CD4-positive, CD25-positive, alpha-beta regulatory T cell (primary cell): ENCODE measurements at regions not wholly inside any gene's neighbourhood (a gene's known extent, or its start where the extent isn't known, plus 50 kb on each side); places are given as distances from the start of the nearest gene placed in this dataset.

Experiments
- ATAC-seq, 2 donors: fragments of 150-1000 bp; cut with Tn5 transposase; one replicate each; pipeline ENCODE4 v1.10.0; 2021; ENCODE audit warnings: low read depth in 2 of 2, moderate number of reproducible peaks in 2 of 2, moderate library complexity in 1 of 2
- DNase-seq, 3 donors: peaks; one replicate each; pipeline versions ENCODE4 v3.0.0 to v3.0.0-alpha.2; 2012 to 2022; ENCODE audit warnings: mixed read lengths in 1 of 3
- H3K27ac ChIP-seq: one replicate; pipeline ENCODE4 v1.7.0; 2013; ENCODE audit warnings: mild to moderate bottlenecking, low read length; ENCODE audit not compliant: insufficient read depth, poor library complexity, severe bottlenecking
- H3K27me3 ChIP-seq: one replicate; pipeline ENCODE4 v1.7.0; 2013; ENCODE audit warnings: low read length; ENCODE audit not compliant: control insufficient read depth, insufficient read depth
- H3K36me3 ChIP-seq: one replicate; pipeline ENCODE4 v1.7.0; 2013; ENCODE audit warnings: mild to moderate bottlenecking, low read length, moderate library complexity; ENCODE audit not compliant: control insufficient read depth, insufficient read depth
- H3K4me1 ChIP-seq: 2 replicates; pipeline ENCODE4 v1.7.0; 2013; ENCODE audit warnings: mild to moderate bottlenecking, low read length; ENCODE audit not compliant: insufficient read depth, control insufficient read depth, poor library complexity, severe bottlenecking
- H3K4me3 ChIP-seq: one replicate; pipeline ENCODE4 v1.7.0; 2013; ENCODE audit warnings: low read depth, mild to moderate bottlenecking, low read length, moderate library complexity
- H3K9me3 ChIP-seq, 2 experiments: 1 replicate in 1 of 2; 2 replicates in 1 of 2; pipeline ENCODE4 v1.7.0; 2013; ENCODE audit warnings: low read length in 2 of 2, mild to moderate bottlenecking in 1 of 2, moderate library complexity in 1 of 2; ENCODE audit not compliant: control insufficient read depth in 2 of 2
- H3K27ac Mint-ChIP-seq, 3 donors: one replicate each; pipeline ENCODE4 v1.8.0; 2020 to 2022; ENCODE audit warnings: mild to moderate bottlenecking in 3 of 3, mixed read lengths in 3 of 3, moderate library complexity in 2 of 3
- H3K27me3 Mint-ChIP-seq: one replicate; pipeline ENCODE4 v1.8.0; 2022; ENCODE audit warnings: mild to moderate bottlenecking, mixed read lengths
- H3K36me3 Mint-ChIP-seq: one replicate; pipeline ENCODE4 v1.8.0; 2020; ENCODE audit warnings: mixed read lengths
- H3K4me1 Mint-ChIP-seq, 4 donors: one replicate each; pipeline ENCODE4 v1.8.0; 2020 to 2022; ENCODE audit warnings: mixed read lengths in 4 of 4, mild to moderate bottlenecking in 1 of 4
- H3K4me3 Mint-ChIP-seq, 4 donors: one replicate each; pipeline ENCODE4 v1.8.0; 2020 to 2022; ENCODE audit warnings: mild to moderate bottlenecking in 4 of 4, mixed read lengths in 4 of 4, moderate library complexity in 3 of 4
- H3K9me3 Mint-ChIP-seq, 7 donors: one replicate each; pipeline ENCODE4 v1.8.0; 2020 to 2022; ENCODE audit warnings: mixed read lengths in 7 of 7, mild to moderate bottlenecking in 3 of 7, moderate library complexity in 2 of 7

GRCh38 chr2:211157856-211158463 lies 601.6 kb downstream of the CPS1 start:
- Histone ChIP-seq H3K36me3 (no peaks in the 10 kb centered on the region), H3K9me3 (no peaks in the 10 kb centered on the region), H3K4me3 (no peak overlapping the region), H3K4me1 (no peaks in the 10 kb centered on the region), H3K27me3 (no peaks in the 10 kb centered on the region), H3K27ac (no peak overlapping the region)
- Mint-ChIP-seq H3K4me3 (no peak overlapping the region), H3K9me3 (peaks cover 0 to under 1% (median 0%) of the 10 kb centered on the region in 7 donors), H3K4me1 (peaks cover 0 to under 1% (median 0%) of the 10 kb centered on the region in 4 donors), H3K36me3 (no peaks in the 10 kb centered on the region), H3K27me3 (no peaks in the 10 kb centered on the region), H3K27ac (no peak overlapping the region)
- ATAC-seq (peak; percentile 37 to 46), DNase-seq (peak; percentile 13 to 63 (median 30))

- Mint-ChIP-seq H3K36me3 (no peaks in the 10 kb centered on the region), H3K27ac (no peak overlapping the region), H3K4me3 (no peak overlapping the region), H3K4me1 (peaks cover 0 to 4% (median 0%) of the 10 kb centered on the region in 4 donors), H3K9me3 (peaks cover 0 to 3% (median 0%) of the 10 kb centered on the region in 7 donors), H3K27me3 (no peaks in the 10 kb centered on the region)
- H3K27ac ChIP-seq = no peak overlapping the region
- H3K4me3 ChIP-seq = no peak overlapping the region
- ATAC-seq = no peak
- H3K4me1 ChIP-seq = no peaks in the 10 kb centered on the region
- H3K36me3 ChIP-seq = no peaks in the 10 kb centered on the region
- no peak for DNase-seq
- no peaks in the 10 kb centered on the region for H3K9me3 ChIP-seq
- no peaks in the 10 kb centered on the region for H3K27me3 ChIP-seq
These were observed 603.6 kb downstream of the CPS1 start for GRCh38 chr2:211159972-211160371.

- Histone ChIP-seq H3K9me3 (no peaks in the 10 kb centered on the region), H3K27me3 (no peaks in the 10 kb centered on the region), H3K4me3 (no peak overlapping the region), H3K27ac (no peak overlapping the region), H3K4me1 (no peaks in the 10 kb centered on the region), H3K36me3 (no peaks in the 10 kb centered on the region)
- Mint-ChIP-seq H3K27me3 (no peaks in the 10 kb centered on the region), H3K9me3 (peaks cover 0 to 3% (median 0%) of the 10 kb centered on the region in 7 donors), H3K4me1 (peaks cover 0 to 4% (median 0%) of the 10 kb centered on the region in 4 donors), H3K36me3 (no peaks in the 10 kb centered on the region), H3K4me3 (no peak overlapping the region), H3K27ac (no peak overlapping the region)
- DNase-seq = no peak
- no peak for ATAC-seq
These were observed 604.8 kb downstream of the CPS1 start for GRCh38 chr2:211161236-211161635.

GRCh38 chr2:211162911-211163310 lies 606.5 kb downstream of the CPS1 start:
- Mint-ChIP-seq H3K27ac (no peak overlapping the region), H3K4me3 (no peak overlapping the region), H3K36me3 (no peaks in the 10 kb centered on the region), H3K27me3 (no peaks in the 10 kb centered on the region), H3K4me1 (peaks cover 0 to 4% (median 0%) of the 10 kb centered on the region in 4 donors), H3K9me3 (peaks cover 0 to 3% (median 0%) of the 10 kb centered on the region in 7 donors)
- no peak overlapping the region for H3K4me3 ChIP-seq
- H3K9me3 ChIP-seq = no peaks in the 10 kb centered on the region
- H3K4me1 ChIP-seq = no peaks in the 10 kb centered on the region
- H3K36me3 ChIP-seq = no peaks in the 10 kb centered on the region
- ATAC-seq (no peak), DNase-seq (no peak)
- H3K27me3 ChIP-seq = no peaks in the 10 kb centered on the region
- no peak overlapping the region for H3K27ac ChIP-seq

DNA sequence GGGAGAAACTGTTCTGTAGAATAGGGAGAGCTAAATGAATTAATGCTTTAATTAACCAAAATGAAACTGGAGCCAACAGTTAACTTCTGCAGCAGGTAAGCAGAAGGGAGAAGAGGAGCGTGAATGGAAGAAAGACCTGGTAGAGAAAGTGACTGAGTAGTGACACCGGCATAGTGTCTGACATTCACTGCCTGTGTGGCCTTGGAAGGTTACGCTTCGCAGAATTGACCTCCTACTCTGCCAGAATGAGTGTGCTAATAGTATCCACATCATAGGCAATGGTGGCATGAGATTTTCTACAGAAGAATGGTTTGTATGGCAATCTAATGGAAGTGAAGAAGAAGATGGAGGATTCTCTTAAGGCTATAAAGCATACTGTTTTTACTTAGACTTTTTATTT lies 614.4 kb downstream of the CPS1 start:
- Histone ChIP-seq H3K4me1 (no peaks in the 10 kb centered on the region), H3K27ac (no peak overlapping the region), H3K27me3 (no peaks in the 10 kb centered on the region), H3K36me3 (no peaks in the 10 kb centered on the region), H3K9me3 (no peaks in the 10 kb centered on the region), H3K4me3 (no peak overlapping the region)
- Mint-ChIP-seq H3K4me1 (no peaks in the 10 kb centered on the region), H3K9me3 (peaks cover 0 to 3% (median 0%) of the 10 kb centered on the region in 7 donors), H3K4me3 (no peak overlapping the region), H3K36me3 (no peaks in the 10 kb centered on the region), H3K27ac (peak overlapping the region in 1 of 3 donors; percentile 72), H3K27me3 (no peaks in the 10 kb centered on the region)
- DNase-seq (no peak), ATAC-seq (no peak)

GRCh38 chr2:211174021-211174420 lies 617.6 kb downstream of the CPS1 start:
- no peaks in the 10 kb centered on the region for H3K4me1 ChIP-seq
- Mint-ChIP-seq H3K27me3 (no peaks in the 10 kb centered on the region), H3K27ac (no peak overlapping the region), H3K9me3 (peaks cover 0 to 3% (median 0%) of the 10 kb centered on the region in 7 donors), H3K36me3 (no peaks in the 10 kb centered on the region), H3K4me3 (no peak overlapping the region), H3K4me1 (no peaks in the 10 kb centered on the region)
- H3K27me3 ChIP-seq = no peaks in the 10 kb centered on the region
- DNase-seq (no peak), ATAC-seq (no peak)
- no peaks in the 10 kb centered on the region for H3K36me3 ChIP-seq
- no peaks in the 10 kb centered on the region for H3K9me3 ChIP-seq
- H3K27ac ChIP-seq = no peak overlapping the region
- no peak overlapping the region for H3K4me3 ChIP-seq

- no peaks in the 10 kb centered on the region for H3K27me3 ChIP-seq
- H3K4me1 Mint-ChIP-seq = no peaks in the 10 kb centered on the region
These were observed 618.2 kb downstream of the CPS1 start for GRCh38 chr2:211174631-211175030.

DNA sequence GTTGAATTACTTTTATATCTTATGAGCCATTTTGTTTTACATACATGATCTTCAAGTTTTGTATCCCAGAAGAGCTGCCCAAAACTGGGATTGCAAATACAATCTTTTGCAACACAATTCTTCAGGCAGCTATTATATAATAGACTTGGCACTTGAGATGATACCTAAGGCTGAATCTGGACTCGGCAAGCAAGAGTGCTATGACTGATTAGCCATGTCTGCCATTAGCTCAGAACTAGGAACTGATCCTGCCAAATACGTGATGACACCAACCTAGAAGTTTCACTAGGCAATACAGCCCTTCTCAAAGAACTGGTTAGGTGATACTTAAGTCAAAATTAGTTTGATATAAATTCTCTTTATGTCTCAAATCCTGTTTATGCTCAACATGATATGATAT lies 619.6 kb downstream of the CPS1 start:
- H3K27ac Mint-ChIP-seq = no peak overlapping the region
- H3K4me3 Mint-ChIP-seq = no peak overlapping the region
- no peaks in the 10 kb centered on the region for H3K36me3 ChIP-seq
- no peaks in the 10 kb centered on the region for H3K9me3 ChIP-seq
- H3K9me3 Mint-ChIP-seq = peaks cover 0 to 3% (median 0%) of the 10 kb centered on the region in 7 donors
- no peaks in the 10 kb centered on the region for H3K27me3 Mint-ChIP-seq
- H3K36me3 Mint-ChIP-seq = no peaks in the 10 kb centered on the region
- no peak overlapping the region for H3K27ac ChIP-seq
- H3K4me1 ChIP-seq = no peaks in the 10 kb centered on the region
- ATAC-seq (no peak), DNase-seq (no peak)
- H3K27me3 ChIP-seq = no peaks in the 10 kb centered on the region
- H3K4me3 ChIP-seq = no peak overlapping the region
- H3K4me1 Mint-ChIP-seq = no peaks in the 10 kb centered on the region

More at GRCh38 chr2:211174631-211175030, 618.2 kb downstream of the CPS1 start:
- Mint-ChIP-seq H3K9me3 (peaks cover 0 to 3% (median 0%) of the 10 kb centered on the region in 7 donors), H3K27me3 (no peaks in the 10 kb centered on the region), H3K27ac (no peak overlapping the region), H3K4me3 (no peak overlapping the region), H3K36me3 (no peaks in the 10 kb centered on the region)
- no peak overlapping the region for H3K27ac ChIP-seq
- no peaks in the 10 kb centered on the region for H3K4me1 ChIP-seq
- H3K36me3 ChIP-seq = no peaks in the 10 kb centered on the region
- no peak overlapping the region for H3K4me3 ChIP-seq
- ATAC-seq = no peak
- DNase-seq = no peak
- H3K9me3 ChIP-seq = no peaks in the 10 kb centered on the region
